ENCODE measurements at regions not wholly inside any gene's neighbourhood (a gene's known extent, or its start where the extent isn't known, plus 50 kb on each side); places are given as distances from the start of the nearest gene placed in this dataset.

DNA sequence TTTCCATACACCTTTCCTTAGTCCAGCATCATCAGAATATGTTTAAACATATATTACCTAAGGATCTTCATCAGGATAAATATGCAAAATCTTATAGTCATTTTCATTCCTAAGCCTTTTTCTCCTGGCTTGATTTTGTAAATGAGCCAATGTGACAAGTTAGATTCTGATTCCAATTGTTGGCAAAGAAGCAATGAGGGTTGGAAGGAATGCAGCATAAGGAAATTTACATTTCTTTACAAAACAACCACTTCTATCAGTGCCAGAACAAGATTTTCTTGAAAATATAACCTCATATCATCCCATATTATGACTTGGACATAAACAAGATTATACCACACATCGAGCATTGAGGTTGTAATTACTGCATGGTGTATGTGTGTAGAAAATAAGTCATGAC, 508.1 kb downstream of the TRAM1L1 start:
- ATAC-seq (ENCODE audit: low read depth): no peak
- no peaks in the 10 kb centered on the region for H3K9me1 ChIP-seq (ENCODE audit: insufficient read depth, low read length)
- H2BK120ac ChIP-seq (ENCODE audit: low read depth, low read length): no peak overlapping the region
- no peak overlapping the region for H3K27ac ChIP-seq (ENCODE audit: insufficient read depth, low read length)
- ChIA-PET CTCF (no interaction called here), POLR2A (ENCODE audit: unreplicated experiment) (no interaction called here)
- no peaks in the 10 kb centered on the region for H4K20me1 ChIP-seq (ENCODE audit: insufficient read depth, low read length)
- no peak overlapping the region for H4K91ac ChIP-seq (ENCODE audit: insufficient read depth, low read depth, low read length)
- no peak overlapping the region for H4K8ac ChIP-seq (ENCODE audit: low read depth in 2 of 2, low read length in 2 of 2)
- H3K4me2 ChIP-seq (ENCODE audit: low read depth, low read length): no peak overlapping the region
- peaks cover 5% of the 10 kb centered on the region for H3K9me3 ChIP-seq (ENCODE audit: control insufficient read depth, insufficient read depth, low read length)
- H2AK9ac ChIP-seq (replicated peaks; ENCODE audit: low read depth, low read length, poor library complexity): no peak overlapping the region
- H3K4ac ChIP-seq (ENCODE audit: low read depth, low read length): no peak overlapping the region
- dilution Hi-C loops (cut with HindIII; ENCODE audit: low sequenced_read_pairs, unreplicated experiment): no loop called here
- TF ChIP-seq MAZ (IDR thresholded peaks at IDR 0.05; ENCODE audit: borderline replicate concordance, low read depth, low read length): no peak
- TF ChIP-seq, protein P1, sequence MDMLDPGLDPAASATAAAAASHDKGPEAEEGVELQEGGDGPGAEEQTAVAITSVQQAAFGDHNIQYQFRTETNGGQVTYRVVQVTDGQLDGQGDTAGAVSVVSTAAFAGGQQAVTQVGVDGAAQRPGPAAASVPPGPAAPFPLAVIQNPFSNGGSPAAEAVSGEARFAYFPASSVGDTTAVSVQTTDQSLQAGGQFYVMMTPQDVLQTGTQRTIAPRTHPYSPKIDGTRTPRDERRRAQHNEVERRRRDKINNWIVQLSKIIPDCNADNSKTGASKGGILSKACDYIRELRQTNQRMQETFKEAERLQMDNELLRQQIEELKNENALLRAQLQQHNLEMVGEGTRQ (IDR thresholded peaks at IDR 0.05; ENCODE audit: low read depth, low read length): no peak
- TF ChIP-seq BHLHE40 (IDR thresholded peaks at IDR 0.05; ENCODE audit: low read depth, low read length): no peak
- TF ChIP-seq NFE2L2 (IDR thresholded peaks at IDR 0.05; ENCODE audit: low read depth, low read length): no peak
- TF ChIP-seq POLR2A (IDR thresholded peaks at IDR 0.05; ENCODE audit: low read depth, low read length): no peak
- no peak for TF ChIP-seq RAD21 (IDR thresholded peaks at IDR 0.05; ENCODE audit: low read length)
- TF ChIP-seq MXI1 (IDR thresholded peaks at IDR 0.05; ENCODE audit: borderline replicate concordance, low read depth, low read length): no peak
- no peak for TF ChIP-seq CEBPB (IDR thresholded peaks at IDR 0.05; ENCODE audit: low read depth, low read length)
- TF ChIP-seq RCOR1 (IDR thresholded peaks at IDR 0.05; ENCODE audit: insufficient replicate concordance, low read length): no peak
- TF ChIP-seq SMC3 (IDR thresholded peaks at IDR 0.05; ENCODE audit: low read depth, low read length): no peak
- no peak for TF ChIP-seq FOS (IDR thresholded peaks at IDR 0.05; ENCODE audit: low read depth, low read length)
- no peak for TF ChIP-seq MAFK (IDR thresholded peaks at IDR 0.05; ENCODE audit: low read depth, low read length)
- TF ChIP-seq CHD1 (IDR thresholded peaks at IDR 0.05; ENCODE audit: low read depth, low read length): no peak
- TF ChIP-seq, protein P2, sequence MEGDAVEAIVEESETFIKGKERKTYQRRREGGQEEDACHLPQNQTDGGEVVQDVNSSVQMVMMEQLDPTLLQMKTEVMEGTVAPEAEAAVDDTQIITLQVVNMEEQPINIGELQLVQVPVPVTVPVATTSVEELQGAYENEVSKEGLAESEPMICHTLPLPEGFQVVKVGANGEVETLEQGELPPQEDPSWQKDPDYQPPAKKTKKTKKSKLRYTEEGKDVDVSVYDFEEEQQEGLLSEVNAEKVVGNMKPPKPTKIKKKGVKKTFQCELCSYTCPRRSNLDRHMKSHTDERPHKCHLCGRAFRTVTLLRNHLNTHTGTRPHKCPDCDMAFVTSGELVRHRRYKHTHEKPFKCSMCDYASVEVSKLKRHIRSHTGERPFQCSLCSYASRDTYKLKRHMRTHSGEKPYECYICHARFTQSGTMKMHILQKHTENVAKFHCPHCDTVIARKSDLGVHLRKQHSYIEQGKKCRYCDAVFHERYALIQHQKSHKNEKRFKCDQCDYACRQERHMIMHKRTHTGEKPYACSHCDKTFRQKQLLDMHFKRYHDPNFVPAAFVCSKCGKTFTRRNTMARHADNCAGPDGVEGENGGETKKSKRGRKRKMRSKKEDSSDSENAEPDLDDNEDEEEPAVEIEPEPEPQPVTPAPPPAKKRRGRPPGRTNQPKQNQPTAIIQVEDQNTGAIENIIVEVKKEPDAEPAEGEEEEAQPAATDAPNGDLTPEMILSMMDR (conservative IDR thresholded peaks at IDR 0.05; ENCODE audit: low read depth, low read length): no peak
- TF ChIP-seq RFX5 (IDR thresholded peaks at IDR 0.05; ENCODE audit: low read depth, low read length): no peak
- TF ChIP-seq, protein P3, sequence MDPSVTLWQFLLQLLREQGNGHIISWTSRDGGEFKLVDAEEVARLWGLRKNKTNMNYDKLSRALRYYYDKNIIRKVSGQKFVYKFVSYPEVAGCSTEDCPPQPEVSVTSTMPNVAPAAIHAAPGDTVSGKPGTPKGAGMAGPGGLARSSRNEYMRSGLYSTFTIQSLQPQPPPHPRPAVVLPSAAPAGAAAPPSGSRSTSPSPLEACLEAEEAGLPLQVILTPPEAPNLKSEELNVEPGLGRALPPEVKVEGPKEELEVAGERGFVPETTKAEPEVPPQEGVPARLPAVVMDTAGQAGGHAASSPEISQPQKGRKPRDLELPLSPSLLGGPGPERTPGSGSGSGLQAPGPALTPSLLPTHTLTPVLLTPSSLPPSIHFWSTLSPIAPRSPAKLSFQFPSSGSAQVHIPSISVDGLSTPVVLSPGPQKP (IDR thresholded peaks at IDR 0.05; ENCODE audit: borderline replicate concordance, low read depth, low read length): no peak
- no TSS peak for BruUV-seq (replicated peaks)
- no peak overlapping the region for H4K5ac ChIP-seq (ENCODE audit: low read depth, low read length)
- H2BK5ac ChIP-seq (ENCODE audit: low read depth, low read length, poor library complexity, severe bottlenecking): no peak overlapping the region
- no peak overlapping the region for H3K56ac ChIP-seq (ENCODE audit: extremely low read depth, insufficient read depth, low read length)
- no peak overlapping the region for H2BK20ac ChIP-seq (ENCODE audit: low read depth, low read length)
- no peak overlapping the region for H2BK15ac ChIP-seq (ENCODE audit: low read depth, low read length)
- intact Hi-C loops (cut with micrococcal nuclease): no loop called here
- in situ Hi-C loops (cut with MboI; ENCODE audit: low sequenced_read_pairs): no loop called here
- H2AK5ac ChIP-seq (ENCODE audit: low read depth, low read length): no peak overlapping the region
- no peak for DNase-seq
- H3K4me3 ChIP-seq (ENCODE audit: insufficient read depth, low read depth, low read length): no peak overlapping the region
- H3K27me3 ChIP-seq (ENCODE audit: control insufficient read depth, insufficient read depth, low read length): no peaks in the 10 kb centered on the region
- no peaks in the 10 kb centered on the region for H3K79me1 ChIP-seq (ENCODE audit: low read depth in 1 of 2, low read length in 2 of 2)
- H3K23ac ChIP-seq (ENCODE audit: low read depth, low read length): no peak overlapping the region
- no peak overlapping the region for H2AFZ ChIP-seq (replicated peaks; ENCODE audit: low read length, poor library complexity)
- H3K18ac ChIP-seq (ENCODE audit: low read depth, low read length): no peak overlapping the region
- no peaks in the 10 kb centered on the region for H3K4me1 ChIP-seq (ENCODE audit: control insufficient read depth, insufficient read depth, low read length)
- H3K14ac ChIP-seq (replicated peaks; ENCODE audit: low read depth, low read length): no peak overlapping the region
- H3K36me3 ChIP-seq (ENCODE audit: control insufficient read depth, insufficient read depth, low read length): no peaks in the 10 kb centered on the region
- WGBS, 2 experiments (ENCODE audit: extremely low coverage in 2 of 2, insufficient read length in 1 of 2): no CpG with 5 or more reads among the region's 1 CpG
- no peak overlapping the region for H3K9ac ChIP-seq (ENCODE audit: low read depth, low read length)

Measured in IMR-90 (cell line).